Lower lobe of right lung (tissue), 2 donors: ENCODE measurements at regions not wholly inside any gene's neighbourhood (a gene's known extent, or its start where the extent isn't known, plus 50 kb on each side); places are given as distances from the start of the nearest gene placed in this dataset.

Experiments used
- ATAC-seq, 2 donors: fragments of 200-7000 bp; cut with Tn5 transposase; one replicate each; pipeline ENCODE4 v1.9.1; 2020 to 2022; ENCODE audit warnings: mild to moderate bottlenecking in 2 of 2, moderate library complexity in 2 of 2
- DNase-seq: peaks from one replicate; pipeline ENCODE4 v3.0.0-alpha.2; 2020
- H3K27ac ChIP-seq: fragments of 200-600 bp; one replicate; pipeline ENCODE4 v1.8.0; 2022
- H3K27me3 ChIP-seq: fragments of 200-600 bp; one replicate; pipeline ENCODE4 v1.8.0; 2022; ENCODE audit warnings: low read depth
- H3K36me3 ChIP-seq: fragments of 200-600 bp; one replicate; pipeline ENCODE4 v1.8.0; 2022; ENCODE audit warnings: mild to moderate bottlenecking
- H3K4me1 ChIP-seq: fragments of 200-600 bp; one replicate; pipeline ENCODE4 v1.8.0; 2022
- H3K4me3 ChIP-seq: fragments of 200-600 bp; one replicate; pipeline ENCODE4 v1.8.0; 2022; ENCODE audit warnings: mild to moderate bottlenecking
- H3K9me3 ChIP-seq: fragments of 200-600 bp; one replicate; pipeline ENCODE4 v1.8.0; 2022
- CTCF ChIP-seq: fragments of 200-600 bp; IDR thresholded peaks from one replicate; pipeline ENCODE4 v1.8.0; 2022; ENCODE audit warnings: antibody characterized with exemption, mild to moderate bottlenecking
- intact Hi-C: fragments of 100-400 bp; cut with DNase I; formaldehyde crosslinking; loops from one replicate; pipeline ENCODE4 v1.11.0; 2022
- donor health status: DM: no; HTN: yes; CAD: no; lungs with severe emphysema.

DNA sequence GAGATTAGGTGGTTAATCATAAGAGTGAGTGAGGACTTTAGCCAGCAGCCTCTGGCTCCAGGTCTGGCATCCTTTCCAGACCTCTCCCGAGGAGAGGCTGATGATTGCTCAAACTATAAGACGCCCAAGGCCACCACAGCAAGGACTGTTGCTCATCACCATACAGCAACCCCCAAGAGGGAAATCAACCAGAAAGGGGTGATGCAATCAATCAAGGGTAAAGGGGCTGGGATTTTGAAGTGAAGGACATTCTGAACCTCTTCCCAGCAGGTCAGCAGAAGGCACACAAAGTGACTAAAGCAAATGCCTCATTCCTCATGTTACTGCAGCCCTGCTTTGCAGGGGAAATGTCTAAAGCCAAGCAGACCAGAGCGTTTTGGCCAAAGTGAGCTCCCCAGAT lies 247.3 kb upstream of the IGF1R start:
- intact Hi-C loops = no loop called here
- ATAC-seq (peak in 1 of 2 donors; percentile 44), DNase-seq (no peak)

GRCh38 chr15:98402486-98402885 lies 245.9 kb upstream of the IGF1R start:
- no peak for ATAC-seq

More for the DNA sequence above, 247.3 kb upstream of the IGF1R start:
- TF ChIP-seq CTCF = no peak
- Histone ChIP-seq H3K9me3 (no peaks in the 10 kb centered on the region), H3K4me3 (no peak overlapping the region), H3K4me1 (no peaks in the 10 kb centered on the region), H3K36me3 (no peaks in the 10 kb centered on the region), H3K27me3 (no peaks in the 10 kb centered on the region), H3K27ac (no peak overlapping the region)

DNA sequence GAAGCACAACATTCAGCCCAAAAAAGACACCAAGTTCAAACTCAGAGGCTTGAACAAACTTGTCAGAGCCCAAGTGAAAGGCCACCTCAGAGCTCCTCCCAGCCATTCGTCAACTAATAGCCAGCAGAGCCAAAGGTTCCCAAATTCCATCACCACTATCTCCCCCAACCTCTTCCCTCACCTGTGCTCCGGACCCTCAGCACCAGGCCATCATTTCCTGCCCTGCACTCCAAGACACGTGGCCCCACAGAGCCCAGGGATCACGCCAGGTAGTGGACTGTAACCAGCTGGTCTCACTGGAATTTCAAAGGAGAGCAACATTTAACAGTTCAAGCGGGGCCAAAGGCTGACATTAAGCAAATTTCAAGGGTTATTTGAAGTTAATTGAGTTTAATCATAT lies 245.2 kb upstream of the IGF1R start:
- Histone ChIP-seq H3K27ac (no peak overlapping the region), H3K36me3 (no peaks in the 10 kb centered on the region), H3K27me3 (no peaks in the 10 kb centered on the region), H3K4me3 (no peak overlapping the region), H3K9me3 (no peaks in the 10 kb centered on the region), H3K4me1 (no peaks in the 10 kb centered on the region)
- DNase-seq (no peak), ATAC-seq (no peak)
- intact Hi-C loops = no loop called here
- no peak for TF ChIP-seq CTCF

More at GRCh38 chr15:98402486-98402885, 245.9 kb upstream of the IGF1R start:
- Histone ChIP-seq H3K4me1 (no peaks in the 10 kb centered on the region), H3K27ac (no peak overlapping the region), H3K4me3 (no peak overlapping the region), H3K27me3 (no peaks in the 10 kb centered on the region), H3K9me3 (no peaks in the 10 kb centered on the region), H3K36me3 (no peaks in the 10 kb centered on the region)
- intact Hi-C loops = no loop called here
- TF ChIP-seq CTCF = no peak
- no peak for DNase-seq

- no peak overlapping the region for H3K4me3 ChIP-seq
- DNase-seq = no peak
- intact Hi-C loops = no loop called here
- no peak for TF ChIP-seq CTCF
- no peaks in the 10 kb centered on the region for H3K9me3 ChIP-seq
- no peak for ATAC-seq
- no peaks in the 10 kb centered on the region for H3K36me3 ChIP-seq
- H3K27me3 ChIP-seq = no peaks in the 10 kb centered on the region
- H3K4me1 ChIP-seq = no peaks in the 10 kb centered on the region
- H3K27ac ChIP-seq = no peak overlapping the region
These were observed 244.8 kb upstream of the IGF1R start for GRCh38 chr15:98403569-98403968.

DNA sequence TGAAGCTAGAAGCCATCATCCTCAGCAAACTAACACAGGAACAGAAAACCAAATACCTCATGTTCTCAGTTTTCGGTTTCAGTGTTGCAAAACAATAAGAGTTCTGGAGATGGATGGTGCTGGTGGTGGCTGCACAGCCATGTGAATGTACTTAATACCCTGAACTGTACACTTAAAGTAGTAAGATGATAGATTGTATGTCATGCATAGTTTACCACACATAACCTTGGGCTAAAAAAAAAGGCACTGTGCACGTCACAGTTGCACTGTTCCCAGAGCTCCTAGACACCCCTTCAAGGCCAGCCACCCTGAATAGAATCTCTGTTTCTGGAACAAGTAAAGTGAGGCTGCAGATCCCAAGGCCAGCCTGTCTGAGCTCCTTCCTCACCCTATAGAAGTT lies 243.3 kb upstream of the IGF1R start:
- no peak for ATAC-seq
- Histone ChIP-seq H3K4me1 (no peaks in the 10 kb centered on the region), H3K36me3 (no peaks in the 10 kb centered on the region), H3K27ac (no peak overlapping the region), H3K27me3 (no peaks in the 10 kb centered on the region), H3K9me3 (no peaks in the 10 kb centered on the region), H3K4me3 (no peak overlapping the region)
- intact Hi-C loops = no loop called here
- DNase-seq = no peak
- TF ChIP-seq CTCF = no peak

DNA sequence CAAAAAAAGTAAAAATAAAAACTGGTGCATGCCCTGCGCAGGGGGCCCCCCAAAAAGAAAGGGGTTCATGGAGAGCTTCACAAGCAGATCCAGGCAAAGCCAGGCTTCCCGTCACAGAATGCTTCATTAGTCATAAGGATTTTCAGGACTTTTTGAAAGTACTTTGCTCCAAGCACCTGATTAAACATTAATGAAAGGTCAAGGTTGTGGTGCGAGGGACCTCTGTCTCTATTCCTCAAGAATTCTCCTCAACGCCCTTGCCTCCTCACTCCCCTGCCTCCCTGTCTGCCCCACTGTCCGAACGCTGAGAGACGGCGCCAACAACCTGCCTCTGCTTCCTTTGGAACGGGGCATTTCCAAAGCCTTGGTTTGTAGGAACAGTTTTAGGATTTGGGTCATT lies 240.1 kb upstream of the IGF1R start:
- ATAC-seq = no peak
- Histone ChIP-seq H3K27me3 (no peaks in the 10 kb centered on the region), H3K4me3 (no peak overlapping the region), H3K4me1 (no peaks in the 10 kb centered on the region), H3K9me3 (no peaks in the 10 kb centered on the region), H3K27ac (no peak overlapping the region), H3K36me3 (no peaks in the 10 kb centered on the region)
- no peak for TF ChIP-seq CTCF
- DNase-seq = no peak
- intact Hi-C loops = no loop called here
